Type B pancreatic cell (in vitro differentiated cells): ENCODE measurements at regions not wholly inside any gene's neighbourhood (a gene's known extent, or its start where the extent isn't known, plus 50 kb on each side); places are given as distances from the start of the nearest gene placed in this dataset.

Experiments used
- DNase-seq: peaks from one replicate; pipeline ENCODE4 v3.0.0; 2021; ENCODE audit warnings: mixed read lengths; ENCODE audit not compliant: unreplicated experiment; ENCODE audit errors: extremely low spot score
- H3K27ac Mint-ChIP-seq: 2 replicates; pipeline ENCODE4 v1.8.0; 2021; ENCODE audit warnings: mild to moderate bottlenecking, mixed read lengths
- H3K27me3 Mint-ChIP-seq: 2 replicates; pipeline ENCODE4 v1.8.0; 2021; ENCODE audit warnings: mixed read lengths
- H3K36me3 Mint-ChIP-seq: 2 replicates; pipeline ENCODE4 v1.8.0; 2021; ENCODE audit warnings: mixed read lengths
- H3K4me1 Mint-ChIP-seq: one replicate; pipeline ENCODE4 v1.8.0; 2021; ENCODE audit warnings: mixed read lengths; ENCODE audit not compliant: unreplicated experiment
- H3K4me3 Mint-ChIP-seq: 2 replicates; pipeline ENCODE4 v1.8.0; 2021; ENCODE audit warnings: mild to moderate bottlenecking, mixed read lengths
- H3K9me3 Mint-ChIP-seq: 2 replicates; pipeline ENCODE4 v1.8.0; 2021; ENCODE audit warnings: mixed read lengths
- TF ChIP-seq, protein P1 (sequence below): fragments of 200-600 bp; sonication (generic); conservative IDR thresholded peaks from 2 replicates; pipeline ENCODE4 v1.5.0; 2021; ENCODE audit warnings: antibody characterized with exemption, mild to moderate bottlenecking

DNA sequence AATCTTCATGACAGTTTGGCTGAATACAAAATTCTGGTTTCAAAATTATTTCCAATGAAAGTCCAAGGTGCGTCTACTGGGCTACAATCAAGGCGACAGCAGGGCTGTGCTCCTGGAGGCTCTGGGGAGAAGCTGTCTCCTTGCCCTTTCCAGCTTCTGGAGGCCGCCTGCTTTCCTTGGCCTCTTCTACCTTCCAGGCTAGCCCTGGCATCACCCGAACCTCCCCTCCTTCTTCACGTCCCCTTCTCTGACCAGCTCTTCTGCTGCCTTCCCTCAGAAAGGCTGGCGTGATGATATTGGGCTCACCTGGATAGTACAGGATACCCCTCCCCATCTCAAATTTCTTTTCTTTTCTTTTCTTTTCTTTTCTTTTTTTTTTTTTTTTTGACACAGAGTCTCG, 115.5 kb downstream of the KCNF1 start:
- Mint-ChIP-seq H3K27me3 (no peaks in the 10 kb centered on the region), H3K4me3 (no peak overlapping the region), H3K4me1 (peaks cover 15% of the 10 kb centered on the region), H3K27ac (no peak overlapping the region), H3K9me3 (peaks cover 2% of the 10 kb centered on the region), H3K36me3 (no peaks in the 10 kb centered on the region)
- TF ChIP-seq, protein P1, sequence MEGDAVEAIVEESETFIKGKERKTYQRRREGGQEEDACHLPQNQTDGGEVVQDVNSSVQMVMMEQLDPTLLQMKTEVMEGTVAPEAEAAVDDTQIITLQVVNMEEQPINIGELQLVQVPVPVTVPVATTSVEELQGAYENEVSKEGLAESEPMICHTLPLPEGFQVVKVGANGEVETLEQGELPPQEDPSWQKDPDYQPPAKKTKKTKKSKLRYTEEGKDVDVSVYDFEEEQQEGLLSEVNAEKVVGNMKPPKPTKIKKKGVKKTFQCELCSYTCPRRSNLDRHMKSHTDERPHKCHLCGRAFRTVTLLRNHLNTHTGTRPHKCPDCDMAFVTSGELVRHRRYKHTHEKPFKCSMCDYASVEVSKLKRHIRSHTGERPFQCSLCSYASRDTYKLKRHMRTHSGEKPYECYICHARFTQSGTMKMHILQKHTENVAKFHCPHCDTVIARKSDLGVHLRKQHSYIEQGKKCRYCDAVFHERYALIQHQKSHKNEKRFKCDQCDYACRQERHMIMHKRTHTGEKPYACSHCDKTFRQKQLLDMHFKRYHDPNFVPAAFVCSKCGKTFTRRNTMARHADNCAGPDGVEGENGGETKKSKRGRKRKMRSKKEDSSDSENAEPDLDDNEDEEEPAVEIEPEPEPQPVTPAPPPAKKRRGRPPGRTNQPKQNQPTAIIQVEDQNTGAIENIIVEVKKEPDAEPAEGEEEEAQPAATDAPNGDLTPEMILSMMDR: no peak
- DNase-seq: no peak

DNA sequence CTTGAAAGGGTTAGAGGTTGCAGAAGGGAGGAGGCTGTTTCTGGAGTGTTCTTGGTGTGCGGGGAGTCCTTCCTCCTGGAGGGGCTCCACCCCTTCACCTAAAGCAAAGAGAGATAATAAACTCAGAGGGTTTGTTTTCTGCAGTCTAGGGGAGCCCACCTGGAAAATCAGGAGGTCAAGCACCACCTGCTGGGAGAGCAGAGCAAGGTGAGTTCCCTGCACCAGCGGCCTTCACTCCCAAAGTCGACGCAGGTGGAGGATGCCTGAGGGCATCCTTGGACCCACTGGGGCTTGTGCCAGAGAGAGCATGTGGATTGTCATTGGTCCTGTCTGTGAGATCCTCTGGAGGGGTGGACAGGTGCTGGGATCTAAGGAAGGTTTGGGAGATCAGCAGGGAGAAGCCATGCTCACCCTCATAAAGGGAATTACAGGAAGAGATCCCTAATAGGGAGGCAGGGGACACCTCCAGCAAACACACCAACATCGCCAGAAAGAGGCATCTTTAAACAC, 116.7 kb downstream of the KCNF1 start:
- peaks cover 3% of the 10 kb centered on the region for H3K27me3 Mint-ChIP-seq
- no peaks in the 10 kb centered on the region for H3K9me3 Mint-ChIP-seq
- no peak overlapping the region for H3K27ac Mint-ChIP-seq
- H3K4me1 Mint-ChIP-seq: peaks cover 12% of the 10 kb centered on the region
- H3K36me3 Mint-ChIP-seq: no peaks in the 10 kb centered on the region
- TF ChIP-seq, protein P1: no peak
- DNase-seq: no peak
- no peak overlapping the region for H3K4me3 Mint-ChIP-seq

DNA sequence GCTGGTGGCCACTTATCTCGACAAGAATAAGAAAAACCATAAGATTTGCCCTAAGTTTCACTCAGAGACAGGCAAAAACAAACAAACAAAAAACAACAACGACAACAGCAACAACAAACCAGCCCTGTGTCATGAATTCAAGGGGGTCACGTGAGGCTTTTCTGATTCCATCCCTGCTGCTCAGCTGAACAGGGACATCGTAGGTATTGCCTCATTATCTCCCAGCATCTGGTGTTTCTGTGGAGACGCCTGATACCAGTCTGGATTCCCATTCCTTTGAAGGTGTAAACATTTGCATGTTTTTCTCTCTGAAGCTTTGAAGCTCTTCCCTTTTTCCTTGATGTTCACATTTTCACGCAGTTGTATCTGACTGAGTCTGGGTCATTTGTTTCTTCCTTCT, 117.4 kb downstream of the KCNF1 start:
- Mint-ChIP-seq H3K4me3 (no peak overlapping the region), H3K36me3 (no peaks in the 10 kb centered on the region), H3K27ac (peak overlapping the region; percentile 7), H3K27me3 (peaks cover 3% of the 10 kb centered on the region), H3K9me3 (no peaks in the 10 kb centered on the region), H3K4me1 (peaks cover 8% of the 10 kb centered on the region)
- TF ChIP-seq, protein P1: no peak
- DNase-seq: no peak

DNA sequence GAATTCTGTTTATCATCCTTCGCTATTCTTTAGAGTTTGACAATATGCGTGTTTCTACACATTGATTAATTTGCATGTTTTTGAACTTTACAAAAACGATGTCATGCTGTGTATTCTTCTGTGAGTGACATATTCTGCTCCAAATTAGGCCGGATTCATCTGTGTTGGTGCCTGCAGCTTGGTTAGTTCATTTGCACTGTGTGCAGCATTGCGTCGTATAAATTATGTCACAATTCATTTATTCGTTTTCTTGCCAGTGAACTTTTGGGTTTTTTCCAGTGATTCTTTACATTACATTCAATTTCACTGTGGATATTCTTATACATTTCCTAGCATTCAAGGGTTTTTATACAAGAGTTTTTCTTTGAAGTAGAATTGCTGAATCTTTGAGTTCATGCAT, 118.3 kb downstream of the KCNF1 start:
- H3K36me3 Mint-ChIP-seq: no peaks in the 10 kb centered on the region
- H3K4me1 Mint-ChIP-seq: peaks cover 4% of the 10 kb centered on the region
- no peak for DNase-seq
- no peak overlapping the region for H3K27ac Mint-ChIP-seq
- no peak overlapping the region for H3K4me3 Mint-ChIP-seq
- TF ChIP-seq, protein P1: no peak
- no peaks in the 10 kb centered on the region for H3K9me3 Mint-ChIP-seq
- H3K27me3 Mint-ChIP-seq: peaks cover 3% of the 10 kb centered on the region

DNA sequence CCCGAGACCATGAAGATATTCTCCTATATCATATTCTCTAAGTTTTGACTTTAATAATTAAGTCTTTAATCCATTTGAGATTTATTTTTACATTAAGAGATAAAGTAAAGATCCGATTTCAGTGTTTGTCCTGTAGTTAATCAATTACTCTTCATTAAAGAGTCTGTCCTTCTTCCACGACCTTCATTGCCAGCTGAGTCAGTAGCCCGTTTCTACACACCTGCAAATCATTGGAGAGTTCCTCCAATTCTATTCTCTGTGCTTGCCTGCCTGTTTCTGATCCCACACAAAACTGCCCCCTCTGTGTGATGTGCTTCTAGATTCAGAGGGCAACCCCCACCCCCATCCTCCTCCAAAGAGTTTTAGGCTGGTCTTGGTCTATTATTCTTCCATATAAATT, 119.2 kb downstream of the KCNF1 start:
- Mint-ChIP-seq H3K4me3 (no peak overlapping the region), H3K9me3 (no peaks in the 10 kb centered on the region), H3K27ac (no peak overlapping the region)

More for the DNA sequence above, 119.2 kb downstream of the KCNF1 start:
- TF ChIP-seq, protein P1: no peak
- DNase-seq: no peak
- Mint-ChIP-seq H3K36me3 (no peaks in the 10 kb centered on the region), H3K27me3 (peaks cover 10% of the 10 kb centered on the region), H3K4me1 (peaks cover 4% of the 10 kb centered on the region)
